H1 (cell line): ENCODE measurements at regions not wholly inside any gene's neighbourhood (a gene's known extent, or its start where the extent isn't known, plus 50 kb on each side); places are given as distances from the start of the nearest gene placed in this dataset.

ENCODE experiments used
- CBX8 ChIP-seq: fragments of 300-800, 300-1000 bp; sonication (generic); IDR thresholded peaks from 2 replicates; pipeline ENCODE4 v1.7.1; 2016; ENCODE audit warnings: low read depth, low read length, borderline replicate concordance
- ZNF274 ChIP-seq: IDR thresholded peaks from 2 replicates; pipeline ENCODE4 v1.7.0; 2012; ENCODE audit warnings: low read length, borderline replicate concordance; ENCODE audit errors: extremely low read depth

- TF ChIP-seq ZNF274 (no peak), CBX8 (no peak)
Measured at GRCh38 chr4:23322732-23323131, 567.1 kb downstream of the PPARGC1A start (continued).
